Effector memory CD4-positive, alpha-beta T cell (primary cell): ENCODE measurements at regions not wholly inside any gene's neighbourhood (a gene's known extent, or its start where the extent isn't known, plus 50 kb on each side); places are given as distances from the start of the nearest gene placed in this dataset.

Experiments
- DNase-seq, 3 donors: peaks; one replicate each; pipeline ENCODE4 v3.0.0-alpha.2; 2020
- H3K27ac ChIP-seq: 2 replicates; pipeline ENCODE4 v1.7.0; 2013; ENCODE audit warnings: mild to moderate bottlenecking, low read length, moderate library complexity; ENCODE audit not compliant: insufficient read depth, poor library complexity, severe bottlenecking
- H3K27me3 ChIP-seq: replicated peaks from 2 replicates; pipeline ENCODE4 v1.7.0; 2013; ENCODE audit warnings: mild to moderate bottlenecking, low read length; ENCODE audit not compliant: insufficient read depth, control insufficient read depth, poor library complexity, severe bottlenecking
- H3K36me3 ChIP-seq: 2 replicates; pipeline ENCODE4 v1.7.0; 2013; ENCODE audit warnings: mild to moderate bottlenecking, low read length, moderate library complexity; ENCODE audit not compliant: control insufficient read depth, insufficient read depth
- H3K4me1 ChIP-seq: 2 replicates; pipeline ENCODE4 v1.7.0; 2013; ENCODE audit warnings: low read length, mild to moderate bottlenecking; ENCODE audit not compliant: control insufficient read depth, insufficient read depth, poor library complexity, severe bottlenecking
- H3K4me3 ChIP-seq: 2 replicates; pipeline ENCODE4 v1.7.0; 2013; ENCODE audit warnings: low read length, low read depth, mild to moderate bottlenecking; ENCODE audit not compliant: insufficient read depth, poor library complexity, severe bottlenecking
- H3K9me3 ChIP-seq: 2 replicates; pipeline ENCODE4 v1.7.0; 2013; ENCODE audit warnings: mild to moderate bottlenecking, low read length, moderate library complexity; ENCODE audit not compliant: control insufficient read depth

- peaks cover 9% of the 10 kb centered on the region for H3K4me1 ChIP-seq
- no peak overlapping the region for H3K27ac ChIP-seq
- peak overlapping the region; percentile 81 for H3K4me3 ChIP-seq
- H3K27me3 ChIP-seq, result peaks cover 5% of the 10 kb centered on the region
- no peaks in the 10 kb centered on the region for H3K36me3 ChIP-seq
- DNase-seq, result no peak
- no peaks in the 10 kb centered on the region for H3K9me3 ChIP-seq
These were observed 88.8 kb upstream of the IPO9 start for GRCh38 chr1:201740086-201740541.

- no peak overlapping the region for H3K27ac ChIP-seq
- H3K4me1 ChIP-seq, result peaks cover 9% of the 10 kb centered on the region
- no peaks in the 10 kb centered on the region for H3K36me3 ChIP-seq
- H3K4me3 ChIP-seq, result peak overlapping the region; percentile 81
- H3K27me3 ChIP-seq, result peaks cover 5% of the 10 kb centered on the region
- H3K9me3 ChIP-seq, result no peaks in the 10 kb centered on the region
- no peak for DNase-seq
These were observed 88.3 kb upstream of the IPO9 start for GRCh38 chr1:201740670-201741111.

- DNase-seq, result no peak
- Histone ChIP-seq H3K9me3 (no peaks in the 10 kb centered on the region), H3K4me1 (peaks cover 9% of the 10 kb centered on the region), H3K27me3 (peaks cover 5% of the 10 kb centered on the region), H3K27ac (no peak overlapping the region), H3K36me3 (no peaks in the 10 kb centered on the region), H3K4me3 (no peak overlapping the region)
These were observed 87.1 kb upstream of the IPO9 start for GRCh38 chr1:201741763-201742342.

- H3K27ac ChIP-seq, result no peak overlapping the region
- H3K27me3 ChIP-seq, result peaks cover 5% of the 10 kb centered on the region
- H3K4me3 ChIP-seq, result no peak overlapping the region
- H3K9me3 ChIP-seq, result no peaks in the 10 kb centered on the region
- peaks cover 9% of the 10 kb centered on the region for H3K4me1 ChIP-seq
- no peak for DNase-seq
- no peaks in the 10 kb centered on the region for H3K36me3 ChIP-seq
These were observed 86.5 kb upstream of the IPO9 start for GRCh38 chr1:201742476-201742875.

GRCh38 chr1:201742955-201743805 is 85.8 kb upstream of the IPO9 start:
- no peaks in the 10 kb centered on the region for H3K36me3 ChIP-seq
- no peaks in the 10 kb centered on the region for H3K9me3 ChIP-seq
- H3K4me3 ChIP-seq, result no peak overlapping the region
- DNase-seq, result no peak
- no peak overlapping the region for H3K27ac ChIP-seq
- H3K4me1 ChIP-seq, result peaks cover 9% of the 10 kb centered on the region
- H3K27me3 ChIP-seq, result peaks cover 5% of the 10 kb centered on the region

- Histone ChIP-seq H3K36me3 (no peaks in the 10 kb centered on the region), H3K27ac (no peak overlapping the region), H3K4me3 (no peak overlapping the region), H3K9me3 (no peaks in the 10 kb centered on the region), H3K4me1 (peaks cover 9% of the 10 kb centered on the region), H3K27me3 (peaks cover 5% of the 10 kb centered on the region)
- no peak for DNase-seq
These were observed 83.9 kb upstream of the IPO9 start for GRCh38 chr1:201745023-201745422.

- DNase-seq, result no peak
- no peak overlapping the region for H3K4me3 ChIP-seq
- H3K27me3 ChIP-seq, result no peaks in the 10 kb centered on the region
- H3K9me3 ChIP-seq, result no peaks in the 10 kb centered on the region
- H3K4me1 ChIP-seq, result no peaks in the 10 kb centered on the region
- H3K36me3 ChIP-seq, result no peaks in the 10 kb centered on the region
- no peak overlapping the region for H3K27ac ChIP-seq
These were observed 82.8 kb upstream of the IPO9 start for GRCh38 chr1:201746156-201746555.

- no peak overlapping the region for H3K27ac ChIP-seq
- DNase-seq, result no peak
- no peaks in the 10 kb centered on the region for H3K36me3 ChIP-seq
- no peaks in the 10 kb centered on the region for H3K27me3 ChIP-seq
- no peak overlapping the region for H3K4me3 ChIP-seq
- H3K9me3 ChIP-seq, result no peaks in the 10 kb centered on the region
- no peaks in the 10 kb centered on the region for H3K4me1 ChIP-seq
These were observed 81.7 kb upstream of the IPO9 start for GRCh38 chr1:201747261-201747660.

GRCh38 chr1:201748335-201748734 is 80.6 kb upstream of the IPO9 start:
- no peak for DNase-seq
- H3K27me3 ChIP-seq, result no peaks in the 10 kb centered on the region
- no peaks in the 10 kb centered on the region for H3K4me1 ChIP-seq
- no peak overlapping the region for H3K27ac ChIP-seq
- no peaks in the 10 kb centered on the region for H3K36me3 ChIP-seq
- H3K4me3 ChIP-seq, result no peak overlapping the region
- no peaks in the 10 kb centered on the region for H3K9me3 ChIP-seq

- no peaks in the 10 kb centered on the region for H3K36me3 ChIP-seq
- H3K9me3 ChIP-seq, result no peaks in the 10 kb centered on the region
- no peak overlapping the region for H3K4me3 ChIP-seq
- no peaks in the 10 kb centered on the region for H3K4me1 ChIP-seq
- no peaks in the 10 kb centered on the region for H3K27me3 ChIP-seq
- no peak for DNase-seq
- H3K27ac ChIP-seq, result no peak overlapping the region
These were observed 79.8 kb upstream of the IPO9 start for GRCh38 chr1:201749059-201749690.
